ENCODE measurements at regions not wholly inside any gene's neighbourhood (a gene's known extent, or its start where the extent isn't known, plus 50 kb on each side); places are given as distances from the start of the nearest gene placed in this dataset.
"Not testable (repeated sequence)": the region's sequence is repeated elsewhere in the genome, so short reads cannot be mapped to it uniquely, and the experiment has no call there.

GRCh38 chr22:23473901-23474300 lies 106.2 kb downstream of the IGLL1 start:
- H3K4me3 ChIP-seq (ENCODE audit: low read depth, low read length), result no peak overlapping the region
- no peaks in the 10 kb centered on the region for H3K27me3 ChIP-seq (ENCODE audit: control insufficient read depth, insufficient read depth, low read length)
- H3K9me3 ChIP-seq (ENCODE audit: control insufficient read depth, insufficient read depth, low read length), result no peaks in the 10 kb centered on the region
- no peaks in the 10 kb centered on the region for H3K36me3 ChIP-seq (ENCODE audit: control insufficient read depth, insufficient read depth, low read length)
- no peak overlapping the region for H3K9ac ChIP-seq (ENCODE audit: low read depth, low read length)
- no peaks in the 10 kb centered on the region for H3K4me1 ChIP-seq (ENCODE audit: control insufficient read depth, insufficient read depth, low read length)

GRCh38 chr22:23472376-23472775 lies 107.7 kb downstream of the IGLL1 start:
- not testable (repeated sequence) for H3K27me3 ChIP-seq (ENCODE audit: control insufficient read depth, insufficient read depth, low read length); H3K9ac ChIP-seq (ENCODE audit: low read depth, low read length); H3K9me3 ChIP-seq (ENCODE audit: control insufficient read depth, insufficient read depth, low read length)

GRCh38 chr22:23471698-23472097 lies 108.4 kb downstream of the IGLL1 start:
- no peaks in the 10 kb centered on the region for H3K9me3 ChIP-seq (ENCODE audit: control insufficient read depth, insufficient read depth, low read length)

More at GRCh38 chr22:23472376-23472775, 107.7 kb downstream of the IGLL1 start:
- not testable (repeated sequence) for H3K36me3 ChIP-seq (ENCODE audit: control insufficient read depth, insufficient read depth, low read length); H3K4me1 ChIP-seq (ENCODE audit: control insufficient read depth, insufficient read depth, low read length); H3K4me3 ChIP-seq (ENCODE audit: low read depth, low read length)

GRCh38 chr22:23470811-23471389 lies 109.2 kb downstream of the IGLL1 start:
- Histone ChIP-seq H3K27me3 (ENCODE audit: control insufficient read depth, insufficient read depth, low read length) (no peaks in the 10 kb centered on the region), H3K4me1 (ENCODE audit: control insufficient read depth, insufficient read depth, low read length) (no peaks in the 10 kb centered on the region)

More at GRCh38 chr22:23471698-23472097, 108.4 kb downstream of the IGLL1 start:
- no peak overlapping the region for H3K9ac ChIP-seq (ENCODE audit: low read depth, low read length)
- no peaks in the 10 kb centered on the region for H3K4me1 ChIP-seq (ENCODE audit: control insufficient read depth, insufficient read depth, low read length)
- H3K36me3 ChIP-seq (ENCODE audit: control insufficient read depth, insufficient read depth, low read length), result no peaks in the 10 kb centered on the region
- H3K4me3 ChIP-seq (ENCODE audit: low read depth, low read length), result no peak overlapping the region
- no peaks in the 10 kb centered on the region for H3K27me3 ChIP-seq (ENCODE audit: control insufficient read depth, insufficient read depth, low read length)

GRCh38 chr22:23467721-23468294 lies 112.3 kb downstream of the IGLL1 start:
- H3K36me3 ChIP-seq (ENCODE audit: control insufficient read depth, insufficient read depth, low read length), result no peaks in the 10 kb centered on the region
- H3K9me3 ChIP-seq (ENCODE audit: control insufficient read depth, insufficient read depth, low read length), result no peaks in the 10 kb centered on the region
- H3K9ac ChIP-seq (ENCODE audit: low read depth, low read length), result no peak overlapping the region
- no peaks in the 10 kb centered on the region for H3K4me1 ChIP-seq (ENCODE audit: control insufficient read depth, insufficient read depth, low read length)
- no peaks in the 10 kb centered on the region for H3K27me3 ChIP-seq (ENCODE audit: control insufficient read depth, insufficient read depth, low read length)
- no peak overlapping the region for H3K4me3 ChIP-seq (ENCODE audit: low read depth, low read length)

More at GRCh38 chr22:23470811-23471389, 109.2 kb downstream of the IGLL1 start:
- Histone ChIP-seq H3K9me3 (ENCODE audit: control insufficient read depth, insufficient read depth, low read length) (no peaks in the 10 kb centered on the region), H3K4me3 (ENCODE audit: low read depth, low read length) (no peak overlapping the region), H3K36me3 (ENCODE audit: control insufficient read depth, insufficient read depth, low read length) (no peaks in the 10 kb centered on the region), H3K9ac (ENCODE audit: low read depth, low read length) (no peak overlapping the region)

GRCh38 chr22:23466351-23466750 lies 113.7 kb downstream of the IGLL1 start:
- Histone ChIP-seq H3K4me3 (ENCODE audit: low read depth, low read length) (no peak overlapping the region), H3K9me3 (ENCODE audit: control insufficient read depth, insufficient read depth, low read length) (no peaks in the 10 kb centered on the region), H3K27me3 (ENCODE audit: control insufficient read depth, insufficient read depth, low read length) (no peaks in the 10 kb centered on the region), H3K9ac (ENCODE audit: low read depth, low read length) (no peak overlapping the region), H3K4me1 (ENCODE audit: control insufficient read depth, insufficient read depth, low read length) (no peaks in the 10 kb centered on the region), H3K36me3 (ENCODE audit: control insufficient read depth, insufficient read depth, low read length) (no peaks in the 10 kb centered on the region)

- H3K4me3 ChIP-seq (ENCODE audit: low read depth, low read length); H3K36me3 ChIP-seq (ENCODE audit: control insufficient read depth, insufficient read depth, low read length); H3K9me3 ChIP-seq (ENCODE audit: control insufficient read depth, insufficient read depth, low read length); H3K27me3 ChIP-seq (ENCODE audit: control insufficient read depth, insufficient read depth, low read length); H3K4me1 ChIP-seq (ENCODE audit: control insufficient read depth, insufficient read depth, low read length); H3K9ac ChIP-seq (ENCODE audit: low read depth, low read length): not testable (repeated sequence)
Observed at GRCh38 chr22:23464796-23465195, 115.3 kb downstream of the IGLL1 start.

GRCh38 chr22:23460517-23461031 lies 119.5 kb downstream of the IGLL1 start:
- not testable (repeated sequence) for H3K4me1 ChIP-seq (ENCODE audit: control insufficient read depth, insufficient read depth, low read length); H3K4me3 ChIP-seq (ENCODE audit: low read depth, low read length); H3K9me3 ChIP-seq (ENCODE audit: control insufficient read depth, insufficient read depth, low read length); H3K27me3 ChIP-seq (ENCODE audit: control insufficient read depth, insufficient read depth, low read length); H3K9ac ChIP-seq (ENCODE audit: low read depth, low read length); H3K36me3 ChIP-seq (ENCODE audit: control insufficient read depth, insufficient read depth, low read length)

- H3K36me3 ChIP-seq (ENCODE audit: control insufficient read depth, insufficient read depth, low read length); H3K9me3 ChIP-seq (ENCODE audit: control insufficient read depth, insufficient read depth, low read length); H3K27me3 ChIP-seq (ENCODE audit: control insufficient read depth, insufficient read depth, low read length); H3K4me3 ChIP-seq (ENCODE audit: low read depth, low read length); H3K4me1 ChIP-seq (ENCODE audit: control insufficient read depth, insufficient read depth, low read length); H3K9ac ChIP-seq (ENCODE audit: low read depth, low read length): not testable (repeated sequence)
Observed at GRCh38 chr22:23459645-23460516, 120.2 kb downstream of the IGLL1 start.

GRCh38 chr22:23458663-23459541 lies 121.2 kb downstream of the IGLL1 start:
- Histone ChIP-seq H3K9me3 (ENCODE audit: control insufficient read depth, insufficient read depth, low read length) (no peaks in the 10 kb centered on the region), H3K9ac (ENCODE audit: low read depth, low read length) (no peak overlapping the region), H3K4me3 (ENCODE audit: low read depth, low read length) (no peak overlapping the region), H3K4me1 (ENCODE audit: control insufficient read depth, insufficient read depth, low read length) (no peaks in the 10 kb centered on the region), H3K27me3 (ENCODE audit: control insufficient read depth, insufficient read depth, low read length) (no peaks in the 10 kb centered on the region), H3K36me3 (ENCODE audit: control insufficient read depth, insufficient read depth, low read length) (no peaks in the 10 kb centered on the region)

- no peaks in the 10 kb centered on the region for H3K4me1 ChIP-seq (ENCODE audit: control insufficient read depth, insufficient read depth, low read length)
Observed at GRCh38 chr22:23457380-23457985, 122.6 kb downstream of the IGLL1 start.

More at GRCh38 chr22:23457380-23457985, 122.6 kb downstream of the IGLL1 start:
- Histone ChIP-seq H3K9ac (ENCODE audit: low read depth, low read length) (no peak overlapping the region), H3K36me3 (ENCODE audit: control insufficient read depth, insufficient read depth, low read length) (no peaks in the 10 kb centered on the region), H3K27me3 (ENCODE audit: control insufficient read depth, insufficient read depth, low read length) (no peaks in the 10 kb centered on the region), H3K4me3 (ENCODE audit: low read depth, low read length) (no peak overlapping the region), H3K9me3 (ENCODE audit: control insufficient read depth, insufficient read depth, low read length) (no peaks in the 10 kb centered on the region)
